Stimulated activated CD8-positive, alpha-beta memory T cell treated with anti-CD3 and anti-CD28 coated beads, Interleukin-2, amount 100 ng/mL, for 48 hours (primary cell): ENCODE measurements at regions not wholly inside any gene's neighbourhood (a gene's known extent, or its start where the extent isn't known, plus 50 kb on each side); places are given as distances from the start of the nearest gene placed in this dataset.
"Not testable (repeated sequence)": the region's sequence is repeated elsewhere in the genome, so short reads cannot be mapped to it uniquely, and the experiment has no call there.

Source experiments
- DNase-seq, 2 donors: peaks; one replicate each; pipeline ENCODE4 v3.0.0-alpha.2; 2020; ENCODE audit warnings: low read depth in 2 of 2

GRCh38 chr5:158606233-158606632 lies 493.5 kb downstream of the EBF1 start:
- DNase-seq = no peak

GRCh38 chr5:158602981-158603380 lies 496.7 kb downstream of the EBF1 start:
- DNase-seq = no peak

- DNase-seq = no peak
Measured at GRCh38 chr5:158601118-158601517, 498.6 kb downstream of the EBF1 start.

GRCh38 chr5:158600679-158601078 lies 499.0 kb downstream of the EBF1 start:
- no peak for DNase-seq

GRCh38 chr5:158599157-158599556 lies 500.6 kb downstream of the EBF1 start:
- no peak for DNase-seq

- DNase-seq = no peak
Measured at GRCh38 chr5:158594595-158595242, 505.0 kb downstream of the EBF1 start.

- no peak for DNase-seq
Measured at GRCh38 chr5:158593925-158594324, 505.8 kb downstream of the EBF1 start.

- no peak for DNase-seq
Measured at GRCh38 chr5:158591301-158591863, 508.3 kb downstream of the EBF1 start.

- DNase-seq = no peak
Measured at GRCh38 chr5:158590746-158591300, 508.9 kb downstream of the EBF1 start.

GRCh38 chr5:158589939-158590338 lies 509.8 kb downstream of the EBF1 start:
- no peak for DNase-seq

GRCh38 chr5:158588617-158589016 lies 511.1 kb downstream of the EBF1 start:
- no peak for DNase-seq

- DNase-seq = no peak
Measured at GRCh38 chr5:158586054-158586453, 513.7 kb downstream of the EBF1 start.

- not testable (repeated sequence) for DNase-seq
Measured at GRCh38 chr5:158582669-158583068, 517.0 kb downstream of the EBF1 start.

GRCh38 chr5:158573829-158574228 lies 525.9 kb downstream of the EBF1 start:
- no peak for DNase-seq

- DNase-seq = no peak
Measured at GRCh38 chr5:158570502-158570901, 529.2 kb downstream of the EBF1 start.

- no peak for DNase-seq
Measured at GRCh38 chr5:158569534-158569933, 530.2 kb downstream of the EBF1 start.

GRCh38 chr5:158565017-158565789 lies 534.5 kb downstream of the EBF1 start:
- DNase-seq = no peak

- no peak for DNase-seq
Measured at GRCh38 chr5:158563760-158564390, 535.8 kb downstream of the EBF1 start.

- no peak for DNase-seq
Measured at GRCh38 chr5:158561562-158562190, 538.0 kb downstream of the EBF1 start.

GRCh38 chr5:158560170-158560569 lies 539.5 kb downstream of the EBF1 start:
- no peak for DNase-seq

GRCh38 chr5:158559643-158560042 lies 540.1 kb downstream of the EBF1 start:
- DNase-seq = no peak

GRCh38 chr5:158559066-158559465 lies 540.6 kb downstream of the EBF1 start:
- DNase-seq = no peak
